DLD1 (cell line): ENCODE measurements at regions not wholly inside any gene's neighbourhood (a gene's known extent, or its start where the extent isn't known, plus 50 kb on each side); places are given as distances from the start of the nearest gene placed in this dataset.

Experiments
- in situ Hi-C: cut with HindIII; loops from 2 replicates; pipeline ENCODE4 v1.10.0; 2017; ENCODE audit warnings: low sequenced_read_pairs

GRCh38 chr20:52867305-52867704, 104.9 kb upstream of the TSHZ2 start:
- in situ Hi-C loops, result no loop called here

- in situ Hi-C loops, result no loop called here
These were observed 107.1 kb upstream of the TSHZ2 start for GRCh38 chr20:52864916-52865605.

GRCh38 chr20:52859156-52859876, 112.8 kb upstream of the TSHZ2 start:
- in situ Hi-C loops, result no loop called here

GRCh38 chr20:52852714-52853113, 119.4 kb upstream of the TSHZ2 start:
- in situ Hi-C loops, result no loop called here

GRCh38 chr20:52847731-52848359, 124.3 kb upstream of the TSHZ2 start:
- in situ Hi-C loops, result no loop called here

GRCh38 chr20:52847029-52847660, 125.0 kb upstream of the TSHZ2 start:
- in situ Hi-C loops, result no loop called here

GRCh38 chr20:52845044-52845443, 127.1 kb upstream of the TSHZ2 start:
- in situ Hi-C loops, result no loop called here

- in situ Hi-C loops, result no loop called here
These were observed 128.7 kb upstream of the TSHZ2 start for GRCh38 chr20:52843425-52843824.

- in situ Hi-C loops, result no loop called here
These were observed 131.2 kb upstream of the TSHZ2 start for GRCh38 chr20:52841003-52841402.

GRCh38 chr20:52840041-52840440, 132.1 kb upstream of the TSHZ2 start:
- in situ Hi-C loops, result no loop called here

GRCh38 chr20:52838510-52839241, 133.5 kb upstream of the TSHZ2 start:
- in situ Hi-C loops, result no loop called here

- in situ Hi-C loops, result no loop called here
These were observed 134.8 kb upstream of the TSHZ2 start for GRCh38 chr20:52837378-52837777.

GRCh38 chr20:52833901-52834300, 138.3 kb upstream of the TSHZ2 start:
- in situ Hi-C loops, result no loop called here

GRCh38 chr20:52832151-52832774, 139.9 kb upstream of the TSHZ2 start:
- in situ Hi-C loops, result no loop called here

- in situ Hi-C loops, result no loop called here
These were observed 141.6 kb upstream of the TSHZ2 start for GRCh38 chr20:52830598-52830997.

- in situ Hi-C loops, result no loop called here
These were observed 143.0 kb upstream of the TSHZ2 start for GRCh38 chr20:52829111-52829510.

GRCh38 chr20:52828199-52828598, 144.0 kb upstream of the TSHZ2 start:
- in situ Hi-C loops, result no loop called here

- in situ Hi-C loops, result no loop called here
These were observed 145.4 kb upstream of the TSHZ2 start for GRCh38 chr20:52826722-52827121.

GRCh38 chr20:52826321-52826720, 145.8 kb upstream of the TSHZ2 start:
- in situ Hi-C loops, result no loop called here

GRCh38 chr20:52824494-52825216, 147.5 kb upstream of the TSHZ2 start:
- in situ Hi-C loops, result no loop called here
